Central memory CD4-positive, alpha-beta T cell (primary cell): ENCODE measurements at regions not wholly inside any gene's neighbourhood (a gene's known extent, or its start where the extent isn't known, plus 50 kb on each side); places are given as distances from the start of the nearest gene placed in this dataset.

Source experiments
- DNase-seq: peaks from one replicate; pipeline ENCODE4 v3.0.0; 2022

GRCh38 chr10:117718986-117719920 is 176.7 kb downstream of the EMX2 start:
- DNase-seq: no peak

- DNase-seq: no peak
Measured at GRCh38 chr10:117720931-117721835, 178.6 kb downstream of the EMX2 start.

- no peak for DNase-seq
Measured at GRCh38 chr10:117721873-117722272, 179.3 kb downstream of the EMX2 start.

GRCh38 chr10:117723343-117723742 is 180.8 kb downstream of the EMX2 start:
- no peak for DNase-seq

GRCh38 chr10:117725993-117726392 is 183.4 kb downstream of the EMX2 start:
- no peak for DNase-seq

- no peak for DNase-seq
Measured at GRCh38 chr10:117726596-117727295, 184.2 kb downstream of the EMX2 start.

GRCh38 chr10:117727421-117727820 is 184.9 kb downstream of the EMX2 start:
- DNase-seq: no peak

GRCh38 chr10:117728087-117728486 is 185.5 kb downstream of the EMX2 start:
- no peak for DNase-seq

- no peak for DNase-seq
Measured at GRCh38 chr10:117729156-117729555, 186.6 kb downstream of the EMX2 start.

- DNase-seq: no peak
Measured at GRCh38 chr10:117731121-117731791, 188.7 kb downstream of the EMX2 start.

- no peak for DNase-seq
Measured at GRCh38 chr10:117734731-117735405, 192.3 kb downstream of the EMX2 start.

- no peak for DNase-seq
Measured at GRCh38 chr10:117736655-117737054, 194.1 kb downstream of the EMX2 start.

GRCh38 chr10:117740088-117740487 is 197.5 kb downstream of the EMX2 start:
- no peak for DNase-seq

GRCh38 chr10:117740691-117741222 is 198.2 kb downstream of the EMX2 start:
- DNase-seq: no peak

- DNase-seq: no peak
Measured at GRCh38 chr10:117741524-117741923, 199.0 kb downstream of the EMX2 start.

GRCh38 chr10:117743509-117743908 is 201.0 kb downstream of the EMX2 start:
- DNase-seq: no peak

GRCh38 chr10:117745301-117745700 is 202.8 kb downstream of the EMX2 start:
- no peak for DNase-seq

- DNase-seq: no peak
Measured at GRCh38 chr10:117746541-117747448, 204.2 kb downstream of the EMX2 start.

- no peak for DNase-seq
Measured at GRCh38 chr10:117747636-117748035, 205.1 kb downstream of the EMX2 start.

GRCh38 chr10:117748058-117748457 is 205.5 kb downstream of the EMX2 start:
- no peak for DNase-seq
